SHP77 treated with DMSO at 0.1 percent for 48 hours (cell line): ENCODE measurements at regions not wholly inside any gene's neighbourhood (a gene's known extent, or its start where the extent isn't known, plus 50 kb on each side); places are given as distances from the start of the nearest gene placed in this dataset.

Experiments
- DNase-seq: peaks from one replicate; lab custom pipeline; 2025; lab: John Stamatoyannopoulos, UW

GRCh38 chr2:16173893-16174692 lies 233.7 kb downstream of the MYCN start:
- no peak for DNase-seq

- no peak for DNase-seq
Observed at GRCh38 chr2:16172324-16173175, 232.2 kb downstream of the MYCN start.

DNA sequence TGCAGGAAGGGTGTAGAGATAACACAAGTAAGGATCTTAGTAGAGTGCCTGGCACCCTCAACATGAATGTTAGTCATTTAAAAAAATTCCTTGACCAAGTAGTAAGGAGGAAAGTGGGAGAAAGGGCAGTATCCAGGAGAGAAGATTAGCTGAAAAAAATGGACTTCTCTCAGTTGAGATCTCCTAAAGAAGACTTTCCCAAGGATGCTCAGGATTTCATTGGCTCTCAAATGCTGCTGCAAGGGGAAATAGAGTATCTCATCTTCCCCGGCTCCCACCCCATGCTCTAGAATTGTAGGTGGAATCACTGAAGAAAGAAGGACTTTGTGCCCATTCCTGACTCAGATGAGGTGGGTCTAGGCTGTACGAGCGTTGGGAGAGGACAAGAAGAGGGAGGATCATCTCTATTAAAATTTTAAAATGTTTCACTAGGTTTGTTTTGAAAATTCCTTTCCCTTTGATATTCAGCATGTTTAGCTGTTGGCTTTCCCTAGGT lies 231.1 kb downstream of the MYCN start:
- DNase-seq, result no peak

- DNase-seq, result no peak
Observed at GRCh38 chr2:16170675-16171424, 230.5 kb downstream of the MYCN start.

DNA sequence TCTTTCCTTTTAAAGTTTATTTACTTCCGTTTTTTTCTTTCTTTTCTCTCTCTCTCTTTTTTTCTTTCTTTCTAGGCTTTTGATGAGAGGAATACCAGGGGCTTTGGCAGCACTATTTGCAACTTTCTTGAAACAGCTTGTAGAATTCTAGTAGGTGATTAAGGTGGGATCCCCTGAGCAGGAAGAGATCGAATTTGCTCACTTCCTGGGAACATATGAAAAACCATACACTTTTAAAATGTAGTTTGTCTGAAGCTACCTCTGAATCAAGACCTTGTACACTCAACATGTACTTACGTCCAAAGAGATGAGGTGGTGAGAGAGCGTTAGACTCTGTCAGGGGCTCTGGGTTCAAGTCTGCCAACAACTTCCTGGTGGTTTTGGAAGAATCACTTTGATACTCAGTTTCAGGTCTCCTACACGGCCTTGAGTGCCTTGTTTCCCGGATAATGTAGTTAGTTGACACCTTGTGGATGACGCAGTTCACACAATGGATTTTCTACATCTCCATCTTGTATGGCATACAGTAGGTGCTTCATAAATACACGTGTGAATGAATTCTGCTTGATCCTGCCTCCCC lies 229.1 kb downstream of the MYCN start:
- DNase-seq, result no peak

DNA sequence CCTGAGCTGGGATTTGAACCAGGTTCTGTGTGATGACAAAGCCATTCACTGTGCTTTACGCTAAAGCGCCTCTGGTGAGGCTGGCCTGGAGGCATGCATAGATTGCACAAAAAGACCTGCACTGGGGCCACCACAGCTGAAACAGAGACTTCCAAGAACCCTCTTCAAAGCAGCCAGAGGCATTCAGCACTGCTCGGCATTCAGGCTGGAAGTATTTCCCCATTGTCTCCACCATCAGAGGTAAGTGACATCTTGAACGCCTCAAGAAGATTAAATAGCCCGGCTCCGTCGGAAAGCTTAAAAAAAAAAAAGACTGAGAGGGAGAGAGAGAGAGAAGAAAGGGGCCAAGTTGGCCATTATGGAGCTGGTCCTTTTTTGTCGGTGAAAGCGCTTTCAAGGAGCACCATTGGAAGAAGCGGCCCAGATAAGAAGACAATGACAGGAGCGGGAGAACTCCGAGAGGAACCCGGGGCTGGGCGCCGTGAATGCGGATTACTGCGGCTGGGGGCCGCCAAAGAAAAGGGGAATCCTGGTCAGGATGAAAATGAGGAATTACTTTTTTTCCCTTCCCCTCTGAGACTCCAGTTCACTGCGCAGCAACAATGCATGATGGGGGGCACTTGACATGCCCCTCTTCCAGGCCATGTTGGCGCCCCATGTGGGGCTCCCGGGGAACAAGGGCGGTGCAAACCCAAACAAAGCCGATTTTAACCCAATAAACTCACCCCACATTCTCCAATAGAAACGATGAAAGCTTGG lies 228.3 kb downstream of the MYCN start:
- DNase-seq, result no peak

- DNase-seq, result no peak
Observed at GRCh38 chr2:16167870-16168426, 227.6 kb downstream of the MYCN start.

DNA sequence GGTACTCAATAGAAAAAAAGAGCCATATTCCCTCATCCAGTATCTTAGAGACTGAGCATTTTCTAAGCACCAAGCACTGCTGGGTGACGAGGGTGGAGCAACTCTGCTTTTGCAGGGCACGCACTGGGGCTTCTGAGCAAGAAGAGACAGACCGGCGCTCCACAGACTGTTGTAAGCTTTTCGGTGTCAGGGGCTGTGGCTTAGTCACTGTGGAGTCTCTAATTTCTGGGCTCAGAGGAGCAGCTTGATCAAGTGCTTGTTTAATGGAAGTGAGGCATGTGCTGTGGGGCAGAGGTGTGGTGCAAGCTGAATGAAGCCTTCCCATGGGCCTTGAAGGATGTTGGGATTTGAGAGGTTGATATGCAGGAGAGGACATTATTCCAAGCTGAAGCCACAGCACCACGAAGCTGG lies 227.1 kb downstream of the MYCN start:
- DNase-seq, result no peak

GRCh38 chr2:16166327-16166981 lies 226.1 kb downstream of the MYCN start:
- DNase-seq, result no peak

- DNase-seq, result no peak
Observed at GRCh38 chr2:16165518-16166326, 225.4 kb downstream of the MYCN start.

DNA sequence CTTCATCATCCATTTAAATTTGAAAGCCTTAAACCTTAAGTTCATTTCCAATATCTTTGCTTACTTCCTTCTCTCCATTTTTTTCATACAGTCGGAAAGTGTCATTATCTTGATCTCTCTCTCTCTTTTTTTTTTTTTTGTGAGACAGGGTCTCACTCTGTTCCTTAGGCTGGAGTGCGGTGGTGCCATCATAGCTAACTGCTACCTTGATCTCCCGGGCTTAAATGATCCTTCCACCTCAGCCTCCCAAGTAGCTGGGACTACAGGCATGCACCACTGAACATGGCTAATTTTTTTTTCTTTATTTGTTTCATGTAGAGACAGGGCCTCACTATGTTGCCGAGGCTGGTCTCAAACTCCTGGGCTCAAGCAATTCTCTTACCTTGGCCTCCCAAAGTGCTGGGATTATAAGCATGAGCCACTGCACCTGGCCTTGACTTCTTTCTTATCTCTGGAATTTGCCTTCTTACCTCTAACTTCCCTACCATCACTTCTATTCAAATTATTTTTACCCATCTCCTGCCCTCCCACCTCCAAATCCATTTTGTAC lies 222.2 kb downstream of the MYCN start:
- DNase-seq, result no peak

DNA sequence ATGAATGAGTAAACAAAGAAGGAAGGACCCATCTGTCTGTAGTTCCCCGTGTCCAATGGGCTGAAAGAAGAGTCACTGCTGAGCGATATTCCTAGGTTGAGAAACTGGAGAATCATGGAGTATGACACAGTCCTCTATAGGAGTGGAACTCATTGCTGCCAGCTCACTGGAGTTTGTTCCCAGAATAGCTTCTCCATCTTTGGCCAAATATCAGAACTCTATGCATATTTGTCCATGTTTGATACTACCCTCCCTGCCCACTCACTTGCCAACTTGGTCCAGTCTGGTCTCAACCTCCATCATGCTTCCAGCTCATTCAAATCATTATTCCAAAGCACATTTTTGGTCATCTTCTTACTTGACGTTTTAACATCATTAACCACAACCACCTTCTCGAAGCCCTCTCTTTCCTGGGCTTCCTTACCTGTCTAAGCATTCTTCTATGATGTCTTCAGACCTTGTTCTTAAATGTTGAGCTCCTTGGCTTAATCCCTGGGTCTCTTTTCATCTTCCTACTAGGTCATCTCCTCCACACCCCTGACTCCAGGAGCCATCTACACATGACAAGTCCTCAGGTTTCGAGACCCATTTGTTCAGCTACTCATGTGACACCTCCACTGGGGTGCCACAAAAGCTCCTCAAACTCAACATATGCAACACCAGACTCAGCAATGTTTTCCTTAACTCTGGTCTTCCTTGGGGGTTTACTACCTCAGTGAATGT lies 221.6 kb downstream of the MYCN start:
- DNase-seq, result no peak

- DNase-seq, result no peak
Observed at GRCh38 chr2:16161085-16161565, 220.8 kb downstream of the MYCN start.

DNA sequence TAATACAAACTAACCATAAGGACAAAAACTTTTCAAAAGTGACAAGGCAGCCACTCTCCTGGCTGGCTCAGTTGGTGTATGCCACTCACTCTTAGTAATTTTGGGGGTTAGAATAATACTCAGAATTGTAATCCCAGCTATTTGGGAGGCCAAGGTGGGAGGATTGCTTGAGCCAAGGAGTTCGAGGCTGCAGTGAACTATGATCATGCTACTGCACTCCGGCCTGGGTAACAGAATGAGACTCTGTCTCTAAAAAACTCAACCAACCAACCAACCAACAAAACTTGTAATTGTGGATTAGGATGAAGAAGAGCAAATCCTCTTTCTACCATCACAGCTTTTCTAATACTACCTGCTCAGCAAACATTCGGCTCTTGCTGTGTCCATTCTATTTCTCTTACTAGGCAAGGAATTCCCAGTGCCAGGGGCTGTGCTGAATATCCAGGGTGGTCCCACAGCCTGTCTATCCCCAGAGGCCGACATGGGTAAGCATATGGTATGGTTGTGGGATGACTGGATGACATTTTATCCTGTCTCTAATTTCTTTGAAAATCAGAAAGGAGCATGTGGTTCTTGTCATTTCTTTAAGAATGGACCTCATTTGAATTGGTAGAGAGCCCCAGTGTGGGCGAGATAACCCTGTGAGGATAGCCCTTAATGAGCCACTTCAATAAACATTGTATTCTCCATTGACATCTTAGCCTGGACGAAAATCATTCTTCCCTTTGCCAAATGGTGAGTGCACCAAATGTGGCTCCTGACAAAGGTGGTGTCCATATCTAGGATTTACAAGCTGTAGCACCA lies 220.1 kb downstream of the MYCN start:
- DNase-seq, result no peak

DNA sequence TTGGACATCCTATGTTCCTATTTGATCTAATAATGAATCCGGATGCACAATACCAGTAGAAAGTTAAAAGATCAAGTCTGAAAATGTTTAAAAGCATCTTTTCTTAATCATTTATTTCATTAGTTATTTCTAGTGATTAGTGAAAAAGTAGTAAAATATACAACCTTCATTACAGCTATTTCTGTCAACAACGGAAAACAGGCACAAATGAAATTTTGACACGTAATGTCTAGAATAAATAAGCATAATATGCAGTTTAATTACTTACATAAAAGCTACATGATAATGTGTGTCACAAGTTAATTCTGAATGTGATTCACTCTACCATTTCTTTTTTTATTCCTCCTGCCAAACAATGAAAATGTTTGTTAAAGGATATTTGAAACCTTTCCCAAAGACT lies 216.1 kb downstream of the MYCN start:
- DNase-seq, result no peak

GRCh38 chr2:16155766-16156165 lies 215.4 kb downstream of the MYCN start:
- DNase-seq, result no peak

DNA sequence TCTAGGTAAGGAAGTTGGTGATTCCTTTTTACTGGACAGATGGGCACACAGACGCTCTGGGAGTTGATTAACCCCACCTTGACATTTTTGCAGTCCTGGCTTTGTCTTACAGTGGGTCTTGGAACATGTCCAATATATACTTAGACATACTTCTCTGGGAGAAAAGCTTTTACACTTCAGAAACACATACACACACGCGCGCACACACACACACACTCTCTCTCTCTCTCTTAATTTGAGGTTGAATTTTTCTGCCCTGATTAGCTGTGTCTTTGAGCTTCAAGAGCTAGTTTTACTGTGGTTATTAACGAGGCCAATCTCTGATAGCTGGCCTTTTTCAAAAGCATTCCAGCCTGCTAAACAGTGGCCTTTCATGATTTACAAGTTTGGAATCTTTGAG lies 215.0 kb downstream of the MYCN start:
- DNase-seq, result no peak
